GM12878 (cell line): ENCODE measurements at regions not wholly inside any gene's neighbourhood (a gene's known extent, or its start where the extent isn't known, plus 50 kb on each side); places are given as distances from the start of the nearest gene placed in this dataset.
A peak's percentile ranks its signal among the peaks of the same experiment; 100 is the strongest.

Experiments
- ATAC-seq: fragments of 200-7000 bp; cut with Tn5 transposase; 3 replicates; pipeline ENCODE4 v1.9.1; 2020; ENCODE audit warnings: mild to moderate bottlenecking, moderate library complexity
- BruUV-seq: library from RNA; stranded (reverse); fragments of 400-500 nt; replicated peaks from 2 replicates; lab custom pipeline; 2021; lab: Mats Ljungman, UMichigan
- CTCF ChIA-PET: fragments of 300-600 bp; sonication (Branson Sonifier 250); formaldehyde crosslinking; extraction: SDS; loops from one replicate; lab custom pipeline; 2021; ENCODE audit warnings: inconsistent platforms; lab: Yijun Ruan, JAX
- POLR2A ChIA-PET: fragments of 350-600 bp; formaldehyde crosslinking; extraction: SDS; loops from one replicate; lab custom pipeline; 2021; ENCODE audit warnings: inconsistent platforms; lab: Charles Lee
- RAD21 ChIA-PET: fragments of 300-600 bp; sonication (Branson Sonifier 250); formaldehyde crosslinking; loops from one replicate; lab custom pipeline; 2023; ENCODE audit warnings: antibody characterized with exemption; ENCODE audit not compliant: unreplicated experiment; lab: Charles Lee
- SMC1A ChIA-PET: fragments of 300-600 bp; sonication (Branson Sonifier 250); formaldehyde crosslinking; loops from one replicate; lab custom pipeline; 2023; ENCODE audit not compliant: unreplicated experiment, uncharacterized antibody; lab: Charles Lee
- DNase-seq: peaks from one replicate; pipeline ENCODE4 v3.0.0-alpha.2; 2011; ENCODE audit warnings: low read depth, low spot score
- FAIRE-seq: peaks from 3 replicates; lab custom pipeline; 2011; peaks lifted over from hg19 to GRCh38; lab: Jason Lieb, UNC
- H2AFZ ChIP-seq: 2 replicates; pipeline ENCODE4 v1.6.0; 2011; ENCODE audit warnings: low read depth, low read length, control low read depth; ENCODE audit not compliant: control insufficient read depth
- H3K27ac ChIP-seq: 2 replicates; pipeline ENCODE4 v1.5.1; 2011; ENCODE audit warnings: control low read depth; ENCODE audit not compliant: control insufficient read depth, insufficient read depth
- H3K27me3 ChIP-seq, 2 experiments: replicated peaks in 1 of 2; 2 replicates each; pipeline versions ENCODE4 v1.6.0 to v1.6.1; 2011; ENCODE audit warnings: low read length in 1 of 2; ENCODE audit not compliant: control insufficient read depth in 2 of 2, insufficient read depth in 2 of 2
- H3K36me3 ChIP-seq, 2 experiments: 2 replicates each; pipeline ENCODE4 v1.5.1; 2011; ENCODE audit warnings: low read length in 1 of 2; ENCODE audit not compliant: control insufficient read depth in 2 of 2, insufficient read depth in 2 of 2
- H3K4me1 ChIP-seq: 2 replicates; pipeline ENCODE4 v1.6.1; 2011; ENCODE audit warnings: mild to moderate bottlenecking, low read length, moderate library complexity, mixed read lengths; ENCODE audit not compliant: control insufficient read depth, insufficient read depth
- H3K4me2 ChIP-seq: 2 replicates; pipeline ENCODE4 v1.6.0; 2011; ENCODE audit warnings: control low read depth; ENCODE audit not compliant: control insufficient read depth, insufficient read depth
- H3K4me3 ChIP-seq: fragments of 200-600 bp; sonication (generic); 2 replicates; pipeline ENCODE4 v1.5.1; 2016
- H3K79me2 ChIP-seq: 2 replicates; pipeline ENCODE4 v1.6.0; 2011; ENCODE audit warnings: low read length; ENCODE audit not compliant: control insufficient read depth, insufficient read depth
- H3K9ac ChIP-seq: 2 replicates; pipeline ENCODE4 v1.8.0; 2011; ENCODE audit warnings: low read length, control low read depth, mixed read lengths; ENCODE audit not compliant: control insufficient read depth, insufficient read depth
- H3K9me3 ChIP-seq: replicated peaks from 3 replicates; pipeline ENCODE4 v1.5.1; 2011; ENCODE audit warnings: mild to moderate bottlenecking, low read length; ENCODE audit not compliant: control insufficient read depth, insufficient read depth
- H4K20me1 ChIP-seq: 2 replicates; pipeline ENCODE4 v1.6.0; 2011; ENCODE audit not compliant: control insufficient read depth, insufficient read depth
- BMI1 ChIP-seq: fragments of 450-650 bp; IDR thresholded peaks from 2 replicates; pipeline ENCODE4 v1.6.1; 2016; ENCODE audit warnings: mild to moderate bottlenecking, moderate library complexity, borderline replicate concordance
- CREM ChIP-seq: IDR thresholded peaks from 2 replicates; pipeline ENCODE4 v1.6.1; 2014; ENCODE audit warnings: antibody characterized with exemption, low read depth
- ETV6 ChIP-seq, 2 experiments: fragments of 450-650 bp in 1 of 2; IDR thresholded peaks in 1 of 2; conservative IDR thresholded peaks in 1 of 2; 2 replicates each; pipeline ENCODE4 v1.6.1; 2014; ENCODE audit warnings: antibody characterized with exemption in 1 of 2, borderline replicate concordance in 1 of 2, low read depth in 1 of 2, mild to moderate bottlenecking in 1 of 2, moderate library complexity in 1 of 2
- NFIC ChIP-seq: IDR thresholded peaks from 2 replicates; pipeline ENCODE4 v1.6.1; 2012; ENCODE audit warnings: low read depth, mild to moderate bottlenecking, inconsistent platforms, low read length, moderate library complexity
- WGBS: methylation state at CpG from one replicate; pipeline ENCODE4 v1.1.6; 2016; ENCODE audit warnings: low lambda C conversion rate; ENCODE audit not compliant: insufficient replicate concordance, insufficient coverage; ENCODE audit errors: missing lambda C conversion rate; 5-methylcytosine and 5-hydroxymethylcytosine counted together
- in situ Hi-C: fragments of 300-500 bp; cut with MboI; formaldehyde crosslinking; loops from 9 replicates; pipeline ENCODE4 v1.14.3; 2018; ENCODE audit warnings: mixed read lengths
- intact Hi-C: fragments of 100-400 bp; cut with micrococcal nuclease; formaldehyde crosslinking; loops from one replicate; pipeline ENCODE4 v1.14.2; 2022; ENCODE audit not compliant: unreplicated experiment
- TF ChIP-seq, protein P1 (sequence below): IDR thresholded peaks from 2 replicates; pipeline ENCODE4 v1.6.1; 2011; ENCODE audit warnings: borderline replicate concordance, low read depth, mild to moderate bottlenecking, moderate library complexity, mixed read lengths, low read length; ENCODE audit not compliant: insufficient read depth; ENCODE audit errors: extremely low read length
- TF ChIP-seq, protein P2 (sequence below): fragments of 450-650 bp; IDR thresholded peaks from 2 replicates; pipeline ENCODE4 v1.6.1; 2017; ENCODE audit warnings: mild to moderate bottlenecking
- TF ChIP-seq, protein P3 (sequence below): fragments of 450-650 bp; conservative IDR thresholded peaks from 2 replicates; pipeline ENCODE4 v1.6.1; 2017; ENCODE audit warnings: mild to moderate bottlenecking, moderate library complexity
- TF ChIP-seq, protein P4 (sequence below): IDR thresholded peaks from 2 replicates; pipeline ENCODE4 v1.6.1; 2011; ENCODE audit warnings: low read depth, mild to moderate bottlenecking, low read length, moderate library complexity, borderline replicate concordance; ENCODE audit errors: extremely low read depth

DNA sequence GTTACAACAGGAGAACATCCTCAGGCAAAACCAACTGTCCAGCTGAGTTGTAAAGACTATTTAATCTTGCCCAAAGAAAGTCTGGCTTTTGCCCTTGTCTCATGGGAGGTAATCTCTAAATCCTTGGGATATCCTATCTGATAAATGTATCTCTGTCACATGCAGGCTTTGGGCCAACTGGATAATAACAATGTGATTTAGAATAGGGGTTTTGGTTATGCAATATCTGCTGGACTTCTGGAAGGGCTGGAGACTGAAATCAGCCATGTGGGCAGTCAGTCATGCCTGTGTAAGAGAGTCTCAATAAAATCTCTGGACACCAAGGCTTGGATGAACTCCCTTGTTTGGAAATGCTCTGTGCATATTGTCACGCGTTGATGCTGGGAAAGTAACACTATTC is 56.3 kb upstream of the PRL start (continued):
- no peak for TF ChIP-seq ETV6 (conservative IDR thresholded peaks at IDR 0.05 in 1 of 2, IDR thresholded peaks at IDR 0.05 in 1 of 2; ENCODE audit: borderline replicate concordance in 1 of 2, low read depth in 1 of 2)
- TF ChIP-seq, protein P1, sequence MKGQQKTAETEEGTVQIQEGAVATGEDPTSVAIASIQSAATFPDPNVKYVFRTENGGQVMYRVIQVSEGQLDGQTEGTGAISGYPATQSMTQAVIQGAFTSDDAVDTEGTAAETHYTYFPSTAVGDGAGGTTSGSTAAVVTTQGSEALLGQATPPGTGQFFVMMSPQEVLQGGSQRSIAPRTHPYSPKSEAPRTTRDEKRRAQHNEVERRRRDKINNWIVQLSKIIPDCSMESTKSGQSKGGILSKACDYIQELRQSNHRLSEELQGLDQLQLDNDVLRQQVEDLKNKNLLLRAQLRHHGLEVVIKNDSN, result no peak
- TF ChIP-seq, protein P2, sequence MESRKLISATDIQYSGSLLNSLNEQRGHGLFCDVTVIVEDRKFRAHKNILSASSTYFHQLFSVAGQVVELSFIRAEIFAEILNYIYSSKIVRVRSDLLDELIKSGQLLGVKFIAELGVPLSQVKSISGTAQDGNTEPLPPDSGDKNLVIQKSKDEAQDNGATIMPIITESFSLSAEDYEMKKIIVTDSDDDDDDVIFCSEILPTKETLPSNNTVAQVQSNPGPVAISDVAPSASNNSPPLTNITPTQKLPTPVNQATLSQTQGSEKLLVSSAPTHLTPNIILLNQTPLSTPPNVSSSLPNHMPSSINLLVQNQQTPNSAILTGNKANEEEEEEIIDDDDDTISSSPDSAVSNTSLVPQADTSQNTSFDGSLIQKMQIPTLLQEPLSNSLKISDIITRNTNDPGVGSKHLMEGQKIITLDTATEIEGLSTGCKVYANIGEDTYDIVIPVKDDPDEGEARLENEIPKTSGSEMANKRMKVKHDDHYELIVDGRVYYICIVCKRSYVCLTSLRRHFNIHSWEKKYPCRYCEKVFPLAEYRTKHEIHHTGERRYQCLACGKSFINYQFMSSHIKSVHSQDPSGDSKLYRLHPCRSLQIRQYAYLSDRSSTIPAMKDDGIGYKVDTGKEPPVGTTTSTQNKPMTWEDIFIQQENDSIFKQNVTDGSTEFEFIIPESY, result no peak
- TF ChIP-seq, all 136 proteins: peak for 0

DNA sequence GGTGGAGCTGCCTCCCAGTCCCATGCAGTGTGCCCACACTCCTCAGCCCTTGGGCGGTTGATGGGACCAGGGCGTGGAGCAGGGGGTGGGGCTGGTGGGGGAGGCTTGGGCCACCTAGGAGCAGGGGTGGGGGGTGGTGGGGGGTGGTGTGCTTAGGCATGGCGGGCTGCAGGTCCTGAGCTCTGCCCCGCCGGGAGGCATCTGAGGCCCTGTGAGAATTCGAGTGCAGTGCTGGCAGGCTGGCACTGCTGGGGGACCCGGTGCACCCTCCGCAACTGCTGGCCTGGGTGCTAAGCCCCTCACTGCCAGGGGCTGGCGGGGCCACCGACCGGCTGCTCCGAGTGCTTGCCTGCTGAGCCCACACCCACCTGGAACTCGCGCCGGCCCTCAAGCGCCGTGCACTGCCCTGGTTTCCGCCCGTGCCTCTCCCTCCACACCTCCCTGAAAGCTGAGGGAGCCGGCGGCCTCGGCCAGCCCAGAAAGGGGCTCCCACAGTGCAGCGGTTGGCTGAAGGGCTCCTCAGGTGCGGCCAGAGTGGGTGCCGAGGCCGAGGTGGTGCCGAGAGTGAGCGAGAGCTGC is 59.6 kb upstream of the PRL start:
- no peak overlapping the region for H2AFZ ChIP-seq
- DNase-seq (no peak), FAIRE-seq (no peak), ATAC-seq (no peak)
- no peak overlapping the region for H3K9ac ChIP-seq
- no peaks in the 10 kb centered on the region for H3K79me2 ChIP-seq
- no peak overlapping the region for H3K4me3 ChIP-seq
- intact Hi-C loops, result loop anchor here (5.0 kb wide), 2 partner anchors 116 to 329 kb away; no protein-coding TSS in a partner anchor
- H3K9me3 ChIP-seq, result no peaks in the 10 kb centered on the region; the same call in 2 of the 3 replicates
- no peaks in the 10 kb centered on the region for H4K20me1 ChIP-seq
- no peaks in the 10 kb centered on the region for H3K36me3 ChIP-seq
- peaks cover 25% of the 10 kb centered on the region for H3K4me1 ChIP-seq
- no peaks in the 10 kb centered on the region for H3K27me3 ChIP-seq
- ChIA-PET SMC1A (no interaction called here), RAD21 (interaction anchor here (0.7 kb wide), 1 partner anchor 10 kb away, joined by 3 read pairs; no protein-coding TSS in a partner anchor), CTCF (no interaction called here), POLR2A (no interaction called here)
- H3K4me2 ChIP-seq, result no peak overlapping the region
- in situ Hi-C loops, result no loop called here
- WGBS, result 77% methylated on average over 27 of the region's 28 CpGs
- peak overlapping the region; percentile 82; the same call in 1 of the 2 replicates for H3K27ac ChIP-seq
- BruUV-seq, result no TSS peak
- TF ChIP-seq, protein P3, sequence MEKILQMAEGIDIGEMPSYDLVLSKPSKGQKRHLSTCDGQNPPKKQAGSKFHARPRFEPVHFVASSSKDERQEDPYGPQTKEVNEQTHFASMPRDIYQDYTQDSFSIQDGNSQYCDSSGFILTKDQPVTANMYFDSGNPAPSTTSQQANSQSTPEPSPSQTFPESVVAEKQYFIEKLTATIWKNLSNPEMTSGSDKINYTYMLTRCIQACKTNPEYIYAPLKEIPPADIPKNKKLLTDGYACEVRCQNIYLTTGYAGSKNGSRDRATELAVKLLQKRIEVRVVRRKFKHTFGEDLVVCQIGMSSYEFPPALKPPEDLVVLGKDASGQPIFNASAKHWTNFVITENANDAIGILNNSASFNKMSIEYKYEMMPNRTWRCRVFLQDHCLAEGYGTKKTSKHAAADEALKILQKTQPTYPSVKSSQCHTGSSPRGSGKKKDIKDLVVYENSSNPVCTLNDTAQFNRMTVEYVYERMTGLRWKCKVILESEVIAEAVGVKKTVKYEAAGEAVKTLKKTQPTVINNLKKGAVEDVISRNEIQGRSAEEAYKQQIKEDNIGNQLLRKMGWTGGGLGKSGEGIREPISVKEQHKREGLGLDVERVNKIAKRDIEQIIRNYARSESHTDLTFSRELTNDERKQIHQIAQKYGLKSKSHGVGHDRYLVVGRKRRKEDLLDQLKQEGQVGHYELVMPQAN, result no peak
- TF ChIP-seq, protein P4, sequence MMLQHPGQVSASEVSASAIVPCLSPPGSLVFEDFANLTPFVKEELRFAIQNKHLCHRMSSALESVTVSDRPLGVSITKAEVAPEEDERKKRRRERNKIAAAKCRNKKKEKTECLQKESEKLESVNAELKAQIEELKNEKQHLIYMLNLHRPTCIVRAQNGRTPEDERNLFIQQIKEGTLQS, result no peak
- TF ChIP-seq BMI1 (no peak), CREM (no peak), NFIC (no peak)
